ENCODE measurements at regions not wholly inside any gene's neighbourhood (a gene's known extent, or its start where the extent isn't known, plus 50 kb on each side); places are given as distances from the start of the nearest gene placed in this dataset.
A peak's percentile ranks its signal among the peaks of the same experiment; 100 is the strongest.

DNA sequence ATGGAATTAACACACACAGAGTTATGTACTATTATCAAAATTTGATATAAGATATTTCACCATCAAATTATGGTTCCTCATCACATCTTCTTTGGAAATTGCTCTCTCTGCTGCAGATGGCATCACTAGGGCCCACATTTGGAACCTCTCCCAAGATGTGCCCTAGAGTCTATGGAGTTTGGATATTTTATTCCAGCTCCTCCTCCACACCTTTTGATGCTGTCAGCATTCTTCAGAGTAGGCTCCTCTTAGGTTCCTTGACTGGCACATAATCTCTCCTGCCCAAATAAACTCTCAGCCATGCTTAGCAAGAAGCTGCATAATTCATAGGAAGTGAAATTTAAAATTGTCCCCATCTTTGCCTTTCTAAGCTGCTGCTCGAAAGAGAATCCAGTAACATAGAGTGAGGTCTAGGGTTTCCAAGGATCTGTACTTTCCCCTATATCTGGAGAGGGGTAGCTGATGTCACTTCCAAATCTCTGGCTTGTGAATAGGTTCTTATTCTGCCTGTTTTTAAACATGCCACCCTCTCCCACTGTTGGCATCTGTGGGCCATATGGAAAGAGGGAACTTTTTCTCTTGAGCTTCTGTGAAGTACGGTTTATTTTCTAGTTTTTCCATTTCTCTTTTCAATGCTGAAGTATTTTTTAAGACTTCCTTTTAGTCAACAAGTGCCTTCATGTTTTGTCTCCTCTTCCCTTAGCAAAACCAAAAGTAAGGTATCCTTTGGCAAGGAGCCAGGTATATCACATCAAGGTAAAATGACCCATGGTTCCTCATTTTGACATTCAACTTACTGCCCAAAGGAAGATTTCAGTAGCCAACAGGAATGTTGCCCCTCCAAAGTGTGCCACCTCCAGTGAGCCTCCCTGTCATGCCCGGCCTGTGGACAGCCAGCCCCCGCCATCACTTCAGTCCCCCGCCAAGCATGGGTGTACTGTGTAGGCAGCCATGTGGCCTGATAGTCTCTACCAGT lies 75.3 kb upstream of the C2CD4B start:
- TF ChIP-seq RAD21 (IDR thresholded peaks at IDR 0.05; ENCODE audit: low read depth) (no peak), FOXM1 (IDR thresholded peaks at IDR 0.05; ENCODE audit: borderline replicate concordance, low read depth) (no peak), EP300 (IDR thresholded peaks at IDR 0.05; ENCODE audit: borderline replicate concordance) (no peak), YY1 (IDR thresholded peaks at IDR 0.05; ENCODE audit: low read depth) (no peak)

DNA sequence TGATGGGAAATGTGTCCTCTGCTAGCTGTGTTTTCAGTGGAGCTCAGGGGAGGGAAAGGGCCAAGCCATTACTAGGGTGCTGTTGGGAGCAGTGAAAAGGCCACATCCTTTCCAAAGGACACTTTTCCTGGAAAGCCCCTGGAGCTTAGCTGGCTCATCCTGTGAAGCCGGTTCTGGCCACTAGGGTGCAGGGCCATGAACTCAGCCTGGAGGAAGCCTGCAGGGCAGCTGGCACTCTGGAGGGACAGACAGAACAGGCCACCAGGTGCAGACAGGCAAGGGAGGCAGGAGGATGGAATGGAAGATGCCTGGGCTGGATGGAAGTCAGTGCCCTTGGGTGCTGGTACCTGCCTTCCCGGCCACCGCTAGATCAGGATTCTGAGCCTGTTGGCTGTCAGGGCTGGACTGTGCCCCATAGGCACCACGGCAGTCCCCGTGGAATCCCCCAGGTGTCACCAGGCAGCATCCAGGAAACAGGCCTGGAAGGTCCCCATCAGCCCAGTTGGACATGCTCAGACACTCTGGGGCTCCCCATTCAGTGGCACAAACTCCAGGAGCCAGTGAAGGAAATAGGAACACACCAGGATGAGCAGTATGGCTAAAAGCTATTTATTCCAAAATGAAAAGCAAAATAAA lies 76.2 kb upstream of the C2CD4B start:
- TF ChIP-seq RAD21 (IDR thresholded peaks at IDR 0.05; ENCODE audit: low read depth) (0 out of 2 replicates have a peak, but pooled peaks have one; percentile 21), TCF12 (IDR thresholded peaks at IDR 0.05; ENCODE audit: low read depth) (no peak), FOXM1 (IDR thresholded peaks at IDR 0.05; ENCODE audit: borderline replicate concordance, low read depth) (no peak)

DNA sequence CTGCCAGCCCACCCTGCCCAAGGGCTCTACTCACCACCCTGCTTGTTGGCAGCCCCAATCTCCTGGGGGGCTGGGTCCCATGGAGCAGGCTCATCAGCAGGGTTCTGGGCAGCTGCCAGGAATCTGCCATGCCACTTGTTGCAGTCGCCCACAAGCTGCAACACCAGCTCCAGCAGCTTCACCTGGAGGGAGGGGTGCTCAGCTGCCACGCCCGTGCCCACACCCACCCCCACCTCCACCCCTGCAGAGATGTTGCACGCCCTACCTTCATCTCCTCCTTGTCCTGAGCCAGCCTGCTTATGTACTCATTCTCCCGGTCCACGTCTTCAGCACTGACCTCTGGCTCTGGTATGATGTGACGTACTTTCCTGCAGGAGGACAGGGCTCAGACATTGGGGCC lies 77.9 kb upstream of the C2CD4B start:
- TF ChIP-seq TAF1 (IDR thresholded peaks at IDR 0.05; ENCODE audit: low read depth) (no peak), NFIC (IDR thresholded peaks at IDR 0.05) (peak; percentile 43)

DNA sequence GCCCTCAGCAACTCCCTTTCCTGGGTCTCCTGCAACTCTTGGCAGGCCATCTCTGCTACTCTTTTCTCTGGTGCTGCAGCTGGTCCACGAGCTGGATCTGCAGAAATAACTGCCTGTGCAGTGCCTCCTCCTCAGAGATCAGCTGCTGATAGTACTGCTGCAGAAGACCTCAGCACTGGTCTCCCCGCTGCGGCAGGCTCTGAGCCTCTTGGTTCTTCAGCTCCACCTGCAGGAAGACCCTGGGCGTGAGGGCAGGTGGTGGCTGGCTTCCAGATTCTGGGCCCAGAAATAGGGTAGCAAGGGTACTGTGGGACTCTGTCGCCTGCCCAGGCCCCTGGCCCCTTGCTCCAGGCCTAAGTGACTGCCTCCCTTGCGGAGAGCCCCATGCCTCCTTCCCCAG lies 79.7 kb upstream of the C2CD4B start:
- TF ChIP-seq EP300 (IDR thresholded peaks at IDR 0.05; ENCODE audit: borderline replicate concordance) = no peak
- no peak for TF ChIP-seq TAF1 (IDR thresholded peaks at IDR 0.05; ENCODE audit: low read depth)
- no peak for TF ChIP-seq ZBTB7A (IDR thresholded peaks at IDR 0.05; ENCODE audit: low read depth)
- TF ChIP-seq FOXM1 (IDR thresholded peaks at IDR 0.05; ENCODE audit: borderline replicate concordance, low read depth) = no peak
- TF ChIP-seq, protein P1, sequence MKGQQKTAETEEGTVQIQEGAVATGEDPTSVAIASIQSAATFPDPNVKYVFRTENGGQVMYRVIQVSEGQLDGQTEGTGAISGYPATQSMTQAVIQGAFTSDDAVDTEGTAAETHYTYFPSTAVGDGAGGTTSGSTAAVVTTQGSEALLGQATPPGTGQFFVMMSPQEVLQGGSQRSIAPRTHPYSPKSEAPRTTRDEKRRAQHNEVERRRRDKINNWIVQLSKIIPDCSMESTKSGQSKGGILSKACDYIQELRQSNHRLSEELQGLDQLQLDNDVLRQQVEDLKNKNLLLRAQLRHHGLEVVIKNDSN (IDR thresholded peaks at IDR 0.05) = no peak
- TF ChIP-seq YY1 (IDR thresholded peaks at IDR 0.05; ENCODE audit: low read depth) = no peak
- TF ChIP-seq, protein P2, sequence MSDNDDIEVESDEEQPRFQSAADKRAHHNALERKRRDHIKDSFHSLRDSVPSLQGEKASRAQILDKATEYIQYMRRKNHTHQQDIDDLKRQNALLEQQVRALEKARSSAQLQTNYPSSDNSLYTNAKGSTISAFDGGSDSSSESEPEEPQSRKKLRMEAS (IDR thresholded peaks at IDR 0.05) = no peak
- no peak for TF ChIP-seq CEBPB (IDR thresholded peaks at IDR 0.05)
- TF ChIP-seq TEAD4 (IDR thresholded peaks at IDR 0.05) = no peak
- no peak for TF ChIP-seq CREB1 (IDR thresholded peaks at IDR 0.05; ENCODE audit: low read depth)
- TF ChIP-seq, protein P3, sequence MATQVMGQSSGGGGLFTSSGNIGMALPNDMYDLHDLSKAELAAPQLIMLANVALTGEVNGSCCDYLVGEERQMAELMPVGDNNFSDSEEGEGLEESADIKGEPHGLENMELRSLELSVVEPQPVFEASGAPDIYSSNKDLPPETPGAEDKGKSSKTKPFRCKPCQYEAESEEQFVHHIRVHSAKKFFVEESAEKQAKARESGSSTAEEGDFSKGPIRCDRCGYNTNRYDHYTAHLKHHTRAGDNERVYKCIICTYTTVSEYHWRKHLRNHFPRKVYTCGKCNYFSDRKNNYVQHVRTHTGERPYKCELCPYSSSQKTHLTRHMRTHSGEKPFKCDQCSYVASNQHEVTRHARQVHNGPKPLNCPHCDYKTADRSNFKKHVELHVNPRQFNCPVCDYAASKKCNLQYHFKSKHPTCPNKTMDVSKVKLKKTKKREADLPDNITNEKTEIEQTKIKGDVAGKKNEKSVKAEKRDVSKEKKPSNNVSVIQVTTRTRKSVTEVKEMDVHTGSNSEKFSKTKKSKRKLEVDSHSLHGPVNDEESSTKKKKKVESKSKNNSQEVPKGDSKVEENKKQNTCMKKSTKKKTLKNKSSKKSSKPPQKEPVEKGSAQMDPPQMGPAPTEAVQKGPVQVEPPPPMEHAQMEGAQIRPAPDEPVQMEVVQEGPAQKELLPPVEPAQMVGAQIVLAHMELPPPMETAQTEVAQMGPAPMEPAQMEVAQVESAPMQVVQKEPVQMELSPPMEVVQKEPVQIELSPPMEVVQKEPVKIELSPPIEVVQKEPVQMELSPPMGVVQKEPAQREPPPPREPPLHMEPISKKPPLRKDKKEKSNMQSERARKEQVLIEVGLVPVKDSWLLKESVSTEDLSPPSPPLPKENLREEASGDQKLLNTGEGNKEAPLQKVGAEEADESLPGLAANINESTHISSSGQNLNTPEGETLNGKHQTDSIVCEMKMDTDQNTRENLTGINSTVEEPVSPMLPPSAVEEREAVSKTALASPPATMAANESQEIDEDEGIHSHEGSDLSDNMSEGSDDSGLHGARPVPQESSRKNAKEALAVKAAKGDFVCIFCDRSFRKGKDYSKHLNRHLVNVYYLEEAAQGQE (IDR thresholded peaks at IDR 0.05; ENCODE audit: low read depth) = no peak
- TF ChIP-seq RAD21 (IDR thresholded peaks at IDR 0.05; ENCODE audit: low read depth) = no peak
- TF ChIP-seq NFIC (IDR thresholded peaks at IDR 0.05) = no peak
- TF ChIP-seq TCF12 (IDR thresholded peaks at IDR 0.05; ENCODE audit: low read depth) = no peak
- TF ChIP-seq EGR1 (IDR thresholded peaks at IDR 0.05) = no peak

DNA sequence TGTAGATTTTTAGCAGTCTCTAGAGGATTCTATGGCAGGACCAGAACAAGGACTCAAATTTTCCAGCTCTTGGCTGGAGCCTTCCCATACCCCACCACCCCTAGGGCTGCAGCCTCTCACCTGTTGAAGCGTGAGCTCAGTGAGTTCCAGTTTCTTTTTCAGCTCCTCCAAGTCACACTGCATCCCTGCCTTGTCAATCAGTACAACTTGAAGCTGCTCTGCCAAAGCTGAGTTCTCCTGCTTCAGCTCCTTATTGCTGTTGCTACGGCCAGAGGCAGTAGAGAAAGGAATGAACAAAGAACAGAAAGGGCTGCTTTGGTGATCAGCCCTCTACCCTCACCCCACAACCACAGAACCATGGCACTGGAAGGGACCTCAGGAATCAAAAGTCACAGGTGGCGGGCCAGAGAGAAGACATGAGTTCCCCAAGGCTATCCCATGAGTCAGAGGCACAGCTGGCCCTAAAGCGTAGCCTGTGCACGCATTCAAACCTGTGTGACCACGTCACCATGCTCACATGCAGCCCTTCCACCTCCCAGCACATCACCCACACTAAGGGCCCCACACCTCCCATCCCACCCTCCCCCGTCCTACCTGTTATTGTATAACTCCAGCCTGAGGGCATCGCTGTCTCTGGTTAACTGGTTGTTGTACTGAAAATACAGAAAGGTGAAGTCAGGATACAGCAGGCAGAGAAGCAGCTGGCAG lies 83.3 kb upstream of the C2CD4B start:
- TF ChIP-seq EGR1 (IDR thresholded peaks at IDR 0.05) (no peak), CREB1 (IDR thresholded peaks at IDR 0.05; ENCODE audit: low read depth) (no peak), TAF1 (IDR thresholded peaks at IDR 0.05; ENCODE audit: low read depth) (no peak), NFIC (IDR thresholded peaks at IDR 0.05) (no peak), TEAD4 (IDR thresholded peaks at IDR 0.05) (no peak), CEBPB (IDR thresholded peaks at IDR 0.05) (no peak), TCF12 (IDR thresholded peaks at IDR 0.05; ENCODE audit: low read depth) (no peak)
- TF ChIP-seq, protein P2 (IDR thresholded peaks at IDR 0.05) = no peak
- TF ChIP-seq, protein P1 (IDR thresholded peaks at IDR 0.05) = no peak

DNA sequence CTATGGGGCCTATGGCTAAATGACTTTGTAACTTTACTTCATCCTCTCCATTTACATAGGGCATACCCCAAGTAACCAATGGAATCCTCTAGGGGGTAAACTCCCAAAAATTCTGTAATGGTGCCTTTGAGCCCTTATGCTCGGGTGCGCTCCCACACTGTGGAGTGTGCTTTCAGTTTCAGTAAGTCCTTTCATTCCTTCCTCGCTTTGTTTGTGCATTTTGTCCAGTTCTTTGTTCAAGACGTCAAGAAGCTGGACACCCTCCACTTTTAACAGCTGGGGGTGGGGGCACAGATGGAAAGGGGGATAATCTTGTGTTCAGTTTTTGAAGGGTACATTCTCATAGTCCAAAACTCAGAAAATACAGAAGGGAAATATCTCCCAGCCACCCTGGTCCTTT lies 84.4 kb upstream of the C2CD4B start:
- TF ChIP-seq, protein P3 (IDR thresholded peaks at IDR 0.05; ENCODE audit: low read depth) = no peak
- no peak for TF ChIP-seq RAD21 (IDR thresholded peaks at IDR 0.05; ENCODE audit: low read depth)
- no peak for TF ChIP-seq CREB1 (IDR thresholded peaks at IDR 0.05; ENCODE audit: low read depth)
